WI38 (cell line): ENCODE measurements at regions not wholly inside any gene's neighbourhood (a gene's known extent, or its start where the extent isn't known, plus 50 kb on each side); places are given as distances from the start of the nearest gene placed in this dataset.

Source experiments
- H3K4me3 ChIP-seq: 2 replicates; pipeline ENCODE4 v1.5.1; 2011; ENCODE audit warnings: low read depth, mild to moderate bottlenecking, control low read depth, low read length
- TF ChIP-seq, protein P1 (sequence below): IDR thresholded peaks from 2 replicates; pipeline ENCODE4 v1.5.1; 2012; ENCODE audit warnings: low read depth, mild to moderate bottlenecking, control low read depth, low read length

DNA sequence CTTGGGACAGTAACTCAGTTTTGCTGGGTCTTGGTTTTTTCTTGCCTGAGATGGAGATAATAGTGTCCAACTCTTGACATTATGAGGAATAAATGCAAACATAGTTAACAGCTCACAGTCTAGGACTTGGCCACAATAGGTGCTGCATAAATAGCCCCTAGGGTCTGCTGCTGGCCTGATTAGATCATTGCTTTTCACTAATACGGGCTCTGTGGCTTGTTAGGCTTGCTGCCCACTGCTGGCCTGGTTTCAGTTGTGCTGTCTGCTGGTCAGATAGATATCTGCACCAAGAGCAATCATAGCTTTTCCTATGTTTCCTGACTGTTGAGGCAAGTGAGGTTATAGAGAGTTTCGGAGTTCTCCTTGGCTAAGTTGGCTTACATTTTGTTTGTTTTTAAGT lies 246.1 kb downstream of the DNAJB9 start:
- TF ChIP-seq, protein P1, sequence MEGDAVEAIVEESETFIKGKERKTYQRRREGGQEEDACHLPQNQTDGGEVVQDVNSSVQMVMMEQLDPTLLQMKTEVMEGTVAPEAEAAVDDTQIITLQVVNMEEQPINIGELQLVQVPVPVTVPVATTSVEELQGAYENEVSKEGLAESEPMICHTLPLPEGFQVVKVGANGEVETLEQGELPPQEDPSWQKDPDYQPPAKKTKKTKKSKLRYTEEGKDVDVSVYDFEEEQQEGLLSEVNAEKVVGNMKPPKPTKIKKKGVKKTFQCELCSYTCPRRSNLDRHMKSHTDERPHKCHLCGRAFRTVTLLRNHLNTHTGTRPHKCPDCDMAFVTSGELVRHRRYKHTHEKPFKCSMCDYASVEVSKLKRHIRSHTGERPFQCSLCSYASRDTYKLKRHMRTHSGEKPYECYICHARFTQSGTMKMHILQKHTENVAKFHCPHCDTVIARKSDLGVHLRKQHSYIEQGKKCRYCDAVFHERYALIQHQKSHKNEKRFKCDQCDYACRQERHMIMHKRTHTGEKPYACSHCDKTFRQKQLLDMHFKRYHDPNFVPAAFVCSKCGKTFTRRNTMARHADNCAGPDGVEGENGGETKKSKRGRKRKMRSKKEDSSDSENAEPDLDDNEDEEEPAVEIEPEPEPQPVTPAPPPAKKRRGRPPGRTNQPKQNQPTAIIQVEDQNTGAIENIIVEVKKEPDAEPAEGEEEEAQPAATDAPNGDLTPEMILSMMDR: no peak
- no peak overlapping the region for H3K4me3 ChIP-seq

DNA sequence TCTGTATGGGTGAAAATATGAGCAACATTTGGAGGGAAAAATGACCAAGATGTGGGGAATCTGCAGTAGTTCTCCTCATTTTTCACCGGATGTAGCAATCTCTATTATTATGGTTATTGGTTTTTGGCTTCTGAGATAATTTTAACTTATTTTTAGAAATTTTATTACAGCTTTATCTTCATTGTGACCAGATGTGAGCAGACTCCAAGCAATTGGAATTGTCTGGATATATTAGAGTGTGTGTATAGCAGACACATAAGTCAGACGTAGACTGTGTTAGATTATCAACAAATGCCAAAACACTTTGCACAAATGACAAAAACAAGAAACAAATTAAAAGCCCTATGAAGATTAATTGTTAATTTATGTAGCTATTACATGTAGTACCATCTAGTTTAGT lies 249.1 kb downstream of the DNAJB9 start:
- TF ChIP-seq, protein P1: no peak
- H3K4me3 ChIP-seq: no peak overlapping the region

DNA sequence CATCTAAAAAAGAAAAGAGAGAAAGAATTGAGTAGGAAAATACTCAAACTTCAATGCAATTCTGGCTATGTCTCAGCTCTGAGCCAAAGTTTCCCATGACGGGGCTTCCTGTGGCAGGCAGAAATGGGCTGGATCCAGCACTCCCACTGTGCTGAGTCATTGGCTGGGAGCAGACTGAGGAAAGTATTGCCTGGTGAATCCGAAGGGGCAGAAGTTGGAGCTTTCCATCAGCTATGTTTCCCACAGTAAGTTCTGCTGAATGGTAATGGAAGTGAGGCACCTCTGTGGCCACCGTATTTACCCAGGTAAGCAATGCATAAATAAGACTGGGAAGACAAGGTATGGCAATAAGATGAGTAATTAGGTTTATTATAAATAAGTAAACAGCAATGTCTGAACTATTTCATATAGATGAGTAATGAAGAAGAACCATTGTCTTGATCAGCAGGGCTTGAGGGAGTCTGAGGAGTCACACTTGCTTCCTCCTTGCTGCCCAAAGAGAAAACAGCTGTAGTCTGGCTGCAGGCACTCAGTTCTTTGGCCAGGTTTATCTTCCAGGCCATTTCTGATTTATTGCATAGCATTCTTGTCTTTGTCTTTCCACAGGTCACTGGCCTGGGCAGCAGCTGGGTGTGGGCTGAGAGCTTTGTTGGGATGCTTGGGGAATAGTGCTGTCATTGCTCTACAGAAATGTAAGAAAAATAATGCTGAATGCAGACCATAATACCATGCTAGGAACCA lies 255.3 kb downstream of the DNAJB9 start:
- H3K4me3 ChIP-seq: no peak overlapping the region
- TF ChIP-seq, protein P1: no peak

DNA sequence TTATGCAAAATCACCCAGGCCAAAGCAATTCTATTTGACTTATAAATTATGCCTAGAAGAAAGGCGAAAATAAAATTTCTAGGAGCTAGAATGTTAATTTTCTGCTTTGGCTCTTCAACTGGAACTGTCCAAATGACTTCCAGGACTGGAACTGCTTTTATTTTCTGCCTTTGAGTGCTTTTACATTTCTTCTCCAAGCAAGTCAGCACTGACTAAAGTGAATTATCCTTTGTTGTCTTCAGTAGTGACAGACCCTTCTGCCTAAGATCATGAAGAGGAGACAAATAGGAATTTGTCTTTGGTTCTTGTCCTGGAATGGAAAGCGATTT lies 255.9 kb downstream of the DNAJB9 start:
- H3K4me3 ChIP-seq: no peak overlapping the region
- TF ChIP-seq, protein P1: no peak

DNA sequence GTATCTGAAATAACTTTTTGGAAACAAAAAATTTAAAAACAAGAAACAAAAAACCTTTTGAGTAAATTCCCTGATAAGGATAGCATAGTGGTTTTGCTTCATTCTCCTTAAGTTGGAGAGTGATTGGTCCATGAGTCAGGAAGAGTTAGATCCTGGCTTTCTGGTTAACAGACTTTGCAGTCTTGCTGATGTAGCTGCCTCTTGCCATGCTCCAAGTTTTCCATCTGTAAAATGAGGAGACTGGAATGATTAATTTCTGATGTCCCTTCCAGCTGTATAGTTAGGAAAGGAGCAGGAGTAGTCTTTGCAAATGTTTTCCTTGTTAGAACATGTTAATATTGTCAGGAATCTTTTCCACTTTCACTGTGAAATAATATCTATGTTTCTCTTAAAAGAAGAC lies 266.6 kb downstream of the DNAJB9 start:
- no peak overlapping the region for H3K4me3 ChIP-seq
- TF ChIP-seq, protein P1: no peak

DNA sequence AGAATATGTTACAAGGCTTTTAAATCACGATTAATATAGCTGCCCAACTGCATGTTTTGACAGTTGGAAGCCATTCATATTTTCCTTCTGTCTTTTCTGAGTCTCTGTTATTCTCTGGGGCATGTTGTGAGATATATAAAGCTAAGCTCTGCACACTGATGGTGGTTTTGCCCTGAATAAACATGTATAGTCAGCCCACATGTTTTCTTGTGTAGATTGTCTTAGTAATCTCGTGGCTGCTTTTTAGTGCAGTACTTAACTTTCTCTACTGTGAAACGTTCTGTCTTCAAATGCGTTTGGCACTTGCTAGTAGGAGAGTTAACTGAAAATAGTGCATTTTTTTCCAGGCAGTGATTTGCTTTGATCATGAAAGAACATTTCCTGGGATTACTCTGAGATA lies 268.5 kb downstream of the DNAJB9 start:
- TF ChIP-seq, protein P1: no peak
- no peak overlapping the region for H3K4me3 ChIP-seq

DNA sequence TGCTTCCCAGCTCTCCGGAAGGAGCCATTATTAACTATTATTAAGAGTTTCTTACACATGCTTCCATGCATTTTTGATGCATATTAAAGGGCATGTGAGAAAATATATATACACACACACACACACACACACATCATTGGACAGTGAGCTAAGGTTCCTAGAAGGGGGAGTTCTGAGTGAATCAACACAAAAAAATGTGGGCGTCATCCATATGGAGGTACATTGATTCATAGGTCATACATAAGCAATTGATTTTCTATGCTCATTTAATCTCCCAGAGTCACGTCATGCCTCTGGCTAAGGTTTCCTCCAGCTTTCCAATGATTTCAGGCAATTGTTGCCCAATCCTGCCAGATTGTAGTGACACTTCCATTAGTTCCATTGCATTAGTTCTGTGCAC lies 269.4 kb downstream of the DNAJB9 start:
- TF ChIP-seq, protein P1: no peak
- H3K4me3 ChIP-seq: no peak overlapping the region
